ENCODE measurements at regions not wholly inside any gene's neighbourhood (a gene's known extent, or its start where the extent isn't known, plus 50 kb on each side); places are given as distances from the start of the nearest gene placed in this dataset.

DNA sequence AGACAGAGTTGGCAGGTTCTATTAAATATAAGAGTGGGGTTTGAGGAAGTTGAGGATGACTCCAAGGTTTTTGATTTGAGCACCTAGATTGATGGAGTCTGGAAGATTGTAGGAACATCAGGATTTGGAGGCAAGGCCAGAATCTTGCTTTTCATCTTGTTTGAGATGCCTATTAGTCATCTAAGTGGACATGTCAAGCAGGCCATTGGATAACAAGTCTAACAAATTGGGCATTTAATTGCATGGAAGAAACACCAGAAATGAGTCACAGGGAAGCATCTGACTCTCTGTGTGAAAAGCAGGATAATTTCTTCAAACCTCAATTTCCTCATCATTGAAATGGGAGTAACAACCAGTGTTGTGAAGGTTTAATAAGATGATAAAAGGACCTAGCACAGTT lies 53.3 kb upstream of the ARL15 start:
- Mint-ChIP-seq H3K9me3 (no peaks in the 10 kb centered on the region), H3K36me3 (ENCODE audit: low read depth) (no peaks in the 10 kb centered on the region), H3K4me3 (no peak overlapping the region), H3K27ac (no peak overlapping the region), H3K27me3 (ENCODE audit: low read depth) (no peaks in the 10 kb centered on the region), H3K4me1 (peaks cover 29% of the 10 kb centered on the region)
- TF ChIP-seq, protein P1, sequence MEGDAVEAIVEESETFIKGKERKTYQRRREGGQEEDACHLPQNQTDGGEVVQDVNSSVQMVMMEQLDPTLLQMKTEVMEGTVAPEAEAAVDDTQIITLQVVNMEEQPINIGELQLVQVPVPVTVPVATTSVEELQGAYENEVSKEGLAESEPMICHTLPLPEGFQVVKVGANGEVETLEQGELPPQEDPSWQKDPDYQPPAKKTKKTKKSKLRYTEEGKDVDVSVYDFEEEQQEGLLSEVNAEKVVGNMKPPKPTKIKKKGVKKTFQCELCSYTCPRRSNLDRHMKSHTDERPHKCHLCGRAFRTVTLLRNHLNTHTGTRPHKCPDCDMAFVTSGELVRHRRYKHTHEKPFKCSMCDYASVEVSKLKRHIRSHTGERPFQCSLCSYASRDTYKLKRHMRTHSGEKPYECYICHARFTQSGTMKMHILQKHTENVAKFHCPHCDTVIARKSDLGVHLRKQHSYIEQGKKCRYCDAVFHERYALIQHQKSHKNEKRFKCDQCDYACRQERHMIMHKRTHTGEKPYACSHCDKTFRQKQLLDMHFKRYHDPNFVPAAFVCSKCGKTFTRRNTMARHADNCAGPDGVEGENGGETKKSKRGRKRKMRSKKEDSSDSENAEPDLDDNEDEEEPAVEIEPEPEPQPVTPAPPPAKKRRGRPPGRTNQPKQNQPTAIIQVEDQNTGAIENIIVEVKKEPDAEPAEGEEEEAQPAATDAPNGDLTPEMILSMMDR (IDR thresholded peaks at IDR 0.05; ENCODE audit: unreplicated experiment in 3 of 3), result no peak

DNA sequence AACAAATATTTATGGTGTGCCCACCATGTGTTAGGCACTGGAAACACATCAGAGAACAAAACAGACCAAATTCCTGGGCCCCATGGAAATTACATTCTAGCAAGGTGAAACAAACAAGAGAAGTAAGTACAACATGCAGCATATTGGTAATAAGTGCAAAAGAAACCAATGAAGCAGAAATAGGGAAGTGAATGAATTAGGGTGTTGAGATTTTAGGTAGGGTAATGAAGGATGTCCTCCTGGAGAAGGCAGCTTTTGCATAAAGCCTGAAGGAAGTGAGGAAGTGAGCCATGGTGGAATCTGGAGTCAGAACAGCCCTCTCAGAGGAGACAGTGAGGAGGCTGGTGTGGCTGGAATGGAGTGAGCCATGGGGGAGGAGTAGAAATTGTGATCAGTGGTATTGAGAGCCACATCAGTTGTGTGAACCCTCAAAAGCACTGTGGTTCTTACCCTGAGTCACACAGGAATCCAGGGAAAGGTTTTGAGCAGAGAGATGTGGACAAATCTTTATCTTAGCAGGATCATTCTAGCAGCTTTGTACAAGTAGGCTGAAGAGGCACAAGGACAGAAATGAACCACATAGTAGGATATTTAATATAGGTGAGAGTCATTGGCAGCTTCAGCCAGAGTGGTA lies 52.7 kb upstream of the ARL15 start:
- no peaks in the 10 kb centered on the region for H3K9me3 Mint-ChIP-seq
- H3K36me3 Mint-ChIP-seq (ENCODE audit: low read depth), result no peaks in the 10 kb centered on the region
- H3K4me1 Mint-ChIP-seq, result peaks cover 29% of the 10 kb centered on the region
- no peak overlapping the region for H3K4me3 Mint-ChIP-seq
- H3K27ac Mint-ChIP-seq, result no peak overlapping the region
- TF ChIP-seq, protein P1 (IDR thresholded peaks at IDR 0.05; ENCODE audit: unreplicated experiment in 3 of 3), result no peak
- H3K27me3 Mint-ChIP-seq (ENCODE audit: low read depth), result no peaks in the 10 kb centered on the region

DNA sequence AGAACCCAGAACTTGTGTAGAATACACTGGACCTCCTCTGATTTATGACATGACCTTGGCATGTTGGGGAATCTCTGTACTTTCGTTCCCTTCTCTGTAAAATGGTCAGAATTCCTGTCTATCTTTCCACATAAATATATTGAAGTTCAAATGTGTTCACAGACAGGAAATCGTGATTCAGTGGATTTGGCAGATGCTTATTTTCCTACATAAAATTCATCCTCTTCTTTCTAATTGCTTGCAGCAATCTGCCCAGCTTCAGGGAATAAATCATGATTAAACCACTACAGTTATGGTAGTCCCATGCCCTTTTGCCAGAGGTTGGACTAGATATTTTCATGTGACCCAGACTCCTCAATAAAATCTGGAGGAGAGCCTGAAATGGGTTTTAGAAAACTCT lies 52.1 kb upstream of the ARL15 start:
- Mint-ChIP-seq H3K27me3 (ENCODE audit: low read depth) (no peaks in the 10 kb centered on the region), H3K36me3 (ENCODE audit: low read depth) (no peaks in the 10 kb centered on the region), H3K9me3 (no peaks in the 10 kb centered on the region), H3K27ac (peak overlapping the region; percentile 35 to 58 (median 51)), H3K4me1 (peaks cover 32% of the 10 kb centered on the region), H3K4me3 (no peak overlapping the region)
- TF ChIP-seq, protein P1 (IDR thresholded peaks at IDR 0.05; ENCODE audit: unreplicated experiment in 3 of 3), result no peak

DNA sequence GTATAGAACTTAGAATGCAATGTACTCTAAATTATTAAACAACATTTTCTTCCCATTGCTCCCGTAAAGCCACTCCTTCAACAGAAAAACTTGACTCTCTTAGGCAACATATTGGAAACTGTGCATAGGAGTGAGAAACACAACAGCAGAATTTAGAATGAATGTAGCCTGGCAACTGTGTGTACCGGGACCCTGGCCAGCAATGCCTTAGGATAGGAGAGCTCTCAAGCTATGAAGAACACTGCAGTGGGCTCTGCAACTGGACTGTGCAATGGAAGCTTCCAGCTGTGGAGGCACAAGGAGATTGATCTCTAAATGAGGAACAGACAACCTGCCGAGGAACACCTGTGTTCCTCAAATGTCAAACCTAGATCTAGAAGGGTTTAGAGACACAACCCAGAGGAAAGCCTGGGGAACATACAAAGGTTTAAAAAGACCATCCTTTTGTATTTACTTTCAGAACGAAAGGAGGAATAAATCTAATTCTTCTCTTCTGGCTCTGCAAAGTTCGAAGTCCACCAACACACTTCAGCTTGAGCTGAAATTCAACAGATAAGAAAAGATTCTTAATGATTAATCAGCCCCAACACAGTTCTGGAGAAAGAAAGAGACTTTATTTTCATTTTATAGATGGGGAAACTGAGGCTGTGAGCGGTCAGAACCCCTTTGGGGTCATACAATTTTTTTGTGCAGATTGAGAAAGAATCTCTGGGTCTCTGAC lies 51.5 kb upstream of the ARL15 start:
- Mint-ChIP-seq H3K36me3 (ENCODE audit: low read depth) (no peaks in the 10 kb centered on the region), H3K4me1 (peaks cover 35% of the 10 kb centered on the region), H3K27ac (peak overlapping the region; percentile 35 to 58 (median 51)), H3K9me3 (no peaks in the 10 kb centered on the region), H3K4me3 (no peak overlapping the region), H3K27me3 (ENCODE audit: low read depth) (no peaks in the 10 kb centered on the region)
- TF ChIP-seq, protein P1 (IDR thresholded peaks at IDR 0.05; ENCODE audit: unreplicated experiment in 3 of 3), result no peak

DNA sequence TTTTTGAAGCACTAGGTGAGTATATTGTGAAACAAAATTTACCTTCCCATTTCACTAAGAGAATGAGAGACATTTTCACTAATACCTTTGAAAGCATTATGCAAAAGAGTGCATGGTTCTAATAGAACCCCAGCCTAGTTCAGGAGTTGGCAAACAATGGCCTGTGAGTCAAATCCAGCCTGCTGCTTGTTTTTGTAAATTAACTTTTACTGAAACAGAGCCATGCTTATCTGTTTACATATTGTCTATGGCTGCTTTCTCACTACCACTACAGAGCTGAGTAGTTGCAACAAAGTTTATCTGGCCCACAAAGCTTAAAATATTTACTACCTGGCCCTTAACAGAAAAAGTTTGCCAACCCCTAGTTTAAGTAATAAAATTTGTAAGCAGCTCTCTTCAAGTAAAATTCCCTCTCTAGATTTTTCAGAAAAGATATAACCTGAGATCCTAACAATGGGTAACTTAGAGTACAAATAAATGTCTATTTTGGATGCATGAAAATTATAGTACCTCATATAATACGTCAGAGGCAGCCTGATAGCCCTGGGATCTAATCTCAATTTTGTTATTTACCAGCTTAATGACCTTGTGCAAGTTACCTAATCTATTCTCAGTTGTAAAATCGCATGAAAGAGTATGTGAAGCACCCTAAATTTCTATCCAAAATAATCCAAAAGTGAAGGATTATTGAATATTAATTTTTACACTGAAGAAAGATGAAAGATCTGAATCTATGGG lies 50.7 kb upstream of the ARL15 start:
- TF ChIP-seq, protein P1 (IDR thresholded peaks at IDR 0.05; ENCODE audit: unreplicated experiment in 3 of 3), result no peak
- no peaks in the 10 kb centered on the region for H3K27me3 Mint-ChIP-seq (ENCODE audit: low read depth)
- H3K4me3 Mint-ChIP-seq, result no peak overlapping the region
- no peaks in the 10 kb centered on the region for H3K36me3 Mint-ChIP-seq (ENCODE audit: low read depth)
- H3K27ac Mint-ChIP-seq, result peak overlapping the region in 1 of 3 experiments; percentile 51
- peaks cover 35% of the 10 kb centered on the region for H3K4me1 Mint-ChIP-seq
- H3K9me3 Mint-ChIP-seq, result no peaks in the 10 kb centered on the region
